Liver (tissue), 8 donors: ENCODE measurements at regions not wholly inside any gene's neighbourhood (a gene's known extent, or its start where the extent isn't known, plus 50 kb on each side); places are given as distances from the start of the nearest gene placed in this dataset.

Source experiments
- DNase-seq: peaks from one replicate; pipeline ENCODE4 v3.0.0-alpha.2; 2017; ENCODE audit warnings: low spot score
- H3K27ac ChIP-seq, 2 donors: one replicate each; pipeline ENCODE4 v1.7.0; 2013; ENCODE audit warnings: inconsistent platforms in 2 of 2, low read length in 2 of 2, control low read depth in 1 of 2, low read depth in 1 of 2, mild to moderate bottlenecking in 1 of 2
- H3K27me3 ChIP-seq, 4 donors: one replicate each; pipeline versions ENCODE4 v1.6.1 to v1.7.0; 2013; ENCODE audit warnings: low read length in 3 of 4, inconsistent platforms in 1 of 4, mild to moderate bottlenecking in 1 of 4, moderate library complexity in 1 of 4; ENCODE audit not compliant: control insufficient read depth in 4 of 4, insufficient read depth in 4 of 4
- H3K36me3 ChIP-seq, 4 donors: one replicate each; pipeline versions ENCODE4 v1.6.1 to v1.7.0; 2013; ENCODE audit warnings: low read length in 3 of 4, mild to moderate bottlenecking in 3 of 4, low read depth in 1 of 4, moderate library complexity in 1 of 4; ENCODE audit not compliant: control insufficient read depth in 4 of 4, insufficient read depth in 3 of 4
- H3K4me1 ChIP-seq, 4 donors: one replicate each; pipeline versions ENCODE4 v1.6.1 to v1.7.0; 2013; ENCODE audit warnings: low read length in 3 of 4, mild to moderate bottlenecking in 3 of 4, moderate library complexity in 1 of 4; ENCODE audit not compliant: control insufficient read depth in 4 of 4, insufficient read depth in 4 of 4
- H3K4me3 ChIP-seq, 3 donors: one replicate each; pipeline versions ENCODE4 v1.6.1 to v1.7.0; 2013; ENCODE audit warnings: low read length in 3 of 3, control low read depth in 1 of 3, low read depth in 1 of 3, mild to moderate bottlenecking in 1 of 3
- H3K9ac ChIP-seq, 2 donors: one replicate each; pipeline ENCODE4 v1.7.0; 2013; ENCODE audit warnings: low read length in 2 of 2, mild to moderate bottlenecking in 2 of 2, moderate library complexity in 2 of 2, control low read depth in 1 of 2, low read depth in 1 of 2
- H3K9me3 ChIP-seq, 4 donors: one replicate each; pipeline versions ENCODE4 v1.6.1 to v1.7.0; 2013; ENCODE audit warnings: low read length in 3 of 4; ENCODE audit not compliant: control insufficient read depth in 4 of 4
- CTCF ChIP-seq: fragments of 150-350 bp; IDR thresholded peaks from 2 replicates; pipeline ENCODE4 v1.5.1; 2017; ENCODE audit warnings: improper control_type of control experiment, low read depth, low read length; ENCODE audit not compliant: missing input control
- FOXA2 ChIP-seq: IDR thresholded peaks from 2 replicates; pipeline ENCODE4 v1.6.1; 2016; ENCODE audit warnings: antibody characterized with exemption
- GABPA ChIP-seq, 2 donors: IDR thresholded peaks in 1 of 2; conservative IDR thresholded peaks in 1 of 2; 2 replicates each; pipeline ENCODE4 v1.6.1; 2016; ENCODE audit warnings: antibody characterized with exemption in 2 of 2, mild to moderate bottlenecking in 1 of 2, moderate library complexity in 1 of 2
- HNF4A ChIP-seq, 2 donors: conservative IDR thresholded peaks; 2 replicates each; pipeline ENCODE4 v1.6.1; 2016; ENCODE audit warnings: antibody characterized with exemption in 2 of 2, mild to moderate bottlenecking in 2 of 2
- HNF4G ChIP-seq: IDR thresholded peaks from 2 replicates; pipeline ENCODE4 v1.6.1; 2016; ENCODE audit warnings: antibody characterized with exemption
- JUND ChIP-seq, 2 donors: IDR thresholded peaks; 2 replicates each; pipeline ENCODE4 v1.6.1; 2016; ENCODE audit warnings: antibody characterized with exemption in 2 of 2
- MAX ChIP-seq: IDR thresholded peaks from 2 replicates; pipeline ENCODE4 v1.6.1; 2016; ENCODE audit warnings: antibody characterized with exemption
- NR2F2 ChIP-seq: IDR thresholded peaks from 2 replicates; pipeline ENCODE4 v1.6.1; 2016; ENCODE audit warnings: antibody characterized with exemption
- RAD21 ChIP-seq, 2 donors: IDR thresholded peaks; 2 replicates each; pipeline ENCODE4 v1.6.1; 2016; ENCODE audit warnings: antibody characterized with exemption in 2 of 2, mild to moderate bottlenecking in 2 of 2
- REST ChIP-seq: IDR thresholded peaks from 2 replicates; pipeline ENCODE4 v1.6.1; 2016; ENCODE audit warnings: antibody characterized with exemption, mild to moderate bottlenecking
- RXRA ChIP-seq, 2 donors: IDR thresholded peaks; 2 replicates each; pipeline ENCODE4 v1.6.1; 2017 to 2018; ENCODE audit warnings: antibody characterized with exemption in 2 of 2, mild to moderate bottlenecking in 1 of 2
- SP1 ChIP-seq: IDR thresholded peaks from 2 replicates; pipeline ENCODE4 v1.6.1; 2018; ENCODE audit warnings: antibody characterized with exemption, mild to moderate bottlenecking
- TAF1 ChIP-seq: conservative IDR thresholded peaks from 2 replicates; pipeline ENCODE4 v1.6.1; 2016; ENCODE audit warnings: antibody characterized with exemption, mild to moderate bottlenecking
- YY1 ChIP-seq: IDR thresholded peaks from 2 replicates; pipeline ENCODE4 v1.6.1; 2016; ENCODE audit warnings: antibody characterized with exemption, mild to moderate bottlenecking
- ZBTB33 ChIP-seq: IDR thresholded peaks from 2 replicates; pipeline ENCODE4 v1.6.1; 2016; ENCODE audit warnings: antibody characterized with exemption
- WGBS: extraction: QIAGEN DNeasy Blood & Tissue Kit; methylation state at CpG from one replicate; pipeline ENCODE4 v1.1.7; 2013; 5-methylcytosine and 5-hydroxymethylcytosine counted together
- donor health status: healthy.
- donor health status: healthy.
- donor health status: healthy.
- donor health status: healthy.
- donor health status: healthy.

- 95% methylated on average over 1 of the region's 1 CpG for WGBS
- Histone ChIP-seq H3K27me3 (no peaks in the 10 kb centered on the region), H3K4me3 (no peak overlapping the region), H3K27ac (no peak overlapping the region), H3K36me3 (no peaks in the 10 kb centered on the region), H3K9me3 (no peaks in the 10 kb centered on the region), H3K9ac (no peak overlapping the region), H3K4me1 (peaks cover 0 to 1% (median 0%) of the 10 kb centered on the region in 4 donors)
- no peak for TF ChIP-seq HNF4G
- TF ChIP-seq SP1 = no peak
- no peak for TF ChIP-seq RAD21 (IDR thresholded peaks at IDR 0.05)
- TF ChIP-seq REST = no peak
- TF ChIP-seq YY1 = no peak
- no peak for TF ChIP-seq CTCF
- TF ChIP-seq HNF4A (conservative IDR thresholded peaks at IDR 0.05) = no peak
- TF ChIP-seq MAX = no peak
- TF ChIP-seq ZBTB33 = no peak
- no peak for TF ChIP-seq GABPA (IDR thresholded peaks at IDR 0.05 in 1 of 2, conservative IDR thresholded peaks at IDR 0.05 in 1 of 2)
- DNase-seq = no peak
Measured at GRCh38 chr7:28900311-28900710, 57.8 kb downstream of the TRIL start.

GRCh38 chr7:28893888-28894287 lies 64.2 kb downstream of the TRIL start:
- Histone ChIP-seq H3K9me3 (no peaks in the 10 kb centered on the region), H3K27ac (no peak overlapping the region), H3K9ac (no peak overlapping the region), H3K27me3 (no peaks in the 10 kb centered on the region), H3K36me3 (no peaks in the 10 kb centered on the region), H3K4me3 (no peak overlapping the region), H3K4me1 (peaks cover 0 to 11% (median 4%) of the 10 kb centered on the region in 4 donors)
- 72% methylated on average over 6 of the region's 6 CpGs for WGBS
- TF ChIP-seq RAD21 (IDR thresholded peaks at IDR 0.05) = no peak
- no peak for TF ChIP-seq FOXA2
- TF ChIP-seq TAF1 = no peak
- no peak for TF ChIP-seq NR2F2
- TF ChIP-seq REST = no peak
- no peak for TF ChIP-seq RXRA (IDR thresholded peaks at IDR 0.05)
- TF ChIP-seq GABPA (IDR thresholded peaks at IDR 0.05 in 1 of 2, conservative IDR thresholded peaks at IDR 0.05 in 1 of 2) = no peak
- no peak for TF ChIP-seq ZBTB33
- no peak for TF ChIP-seq CTCF
- TF ChIP-seq SP1 = no peak
- TF ChIP-seq JUND (IDR thresholded peaks at IDR 0.05) = no peak
- DNase-seq = no peak
